ENCODE measurements at regions not wholly inside any gene's neighbourhood (a gene's known extent, or its start where the extent isn't known, plus 50 kb on each side); places are given as distances from the start of the nearest gene placed in this dataset.
"Not testable (repeated sequence)": the region's sequence is repeated elsewhere in the genome, so short reads cannot be mapped to it uniquely, and the experiment has no call there.

DNA sequence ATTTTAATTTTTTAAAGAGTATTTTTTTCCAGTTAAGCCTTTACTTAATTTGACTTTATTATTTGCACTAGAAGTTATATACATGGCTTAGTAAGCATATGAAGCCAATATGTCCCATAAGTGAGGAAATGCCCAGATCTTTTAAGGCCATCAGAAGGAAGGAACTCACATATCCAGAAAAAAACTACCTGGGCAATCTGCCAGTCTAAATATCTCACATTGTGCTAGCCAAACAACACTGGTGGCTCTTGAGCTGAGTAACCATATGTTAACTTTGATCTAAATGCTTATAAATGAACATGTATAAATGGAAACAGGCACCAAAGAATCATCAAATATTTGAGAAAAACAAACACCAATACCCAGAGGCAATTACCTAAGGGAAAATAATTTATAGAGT lies 138.6 kb upstream of the APOOL start:
- peak; percentile 0 for DNase-seq

DNA sequence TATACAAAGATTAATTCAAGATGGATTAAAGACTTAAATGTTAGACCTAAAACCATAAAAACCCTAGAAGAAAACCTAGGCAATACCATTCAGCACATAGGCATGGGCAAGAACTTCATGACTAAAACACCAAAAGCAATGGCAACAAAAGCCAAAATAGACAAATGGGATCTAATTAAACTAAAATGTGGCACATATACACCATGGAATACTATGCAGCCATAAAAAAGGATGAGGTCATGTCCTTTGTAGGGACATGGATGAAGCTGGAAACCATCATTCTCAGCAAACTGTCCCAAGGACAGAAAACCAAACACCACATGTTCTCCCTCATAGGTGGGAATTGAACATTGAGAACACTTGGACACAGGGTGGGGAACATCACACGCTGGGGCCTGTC lies 133.4 kb upstream of the APOOL start:
- DNase-seq = not testable (repeated sequence)

DNA sequence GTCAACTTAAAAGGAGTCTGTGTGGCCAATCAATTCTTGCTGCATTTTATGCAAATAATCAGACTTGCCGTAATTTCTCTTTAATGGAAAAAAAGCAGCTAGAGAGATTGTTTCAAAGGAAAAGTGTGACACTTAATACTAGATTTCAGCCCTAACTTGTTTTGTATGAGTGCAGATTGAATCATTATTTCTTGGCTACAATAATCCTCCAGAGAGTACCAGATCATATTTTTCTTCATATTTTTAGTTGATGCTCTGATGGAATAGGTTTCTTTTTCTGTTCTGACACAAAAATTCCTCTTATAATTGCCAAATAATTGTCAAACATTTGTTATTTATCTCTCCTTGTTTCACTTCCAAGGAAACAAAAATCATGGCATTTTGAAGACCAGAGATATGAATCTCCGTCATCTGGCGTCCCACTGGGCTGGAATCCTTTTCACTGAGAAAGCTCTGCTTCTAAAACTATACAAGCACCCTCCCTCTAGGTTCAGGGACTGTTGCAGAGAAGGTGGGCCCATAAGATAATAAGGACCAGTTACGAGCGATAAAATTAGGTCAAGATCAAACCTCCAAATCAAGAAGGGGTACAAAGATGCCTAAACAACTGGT lies 131.4 kb upstream of the APOOL start:
- not testable (repeated sequence) for DNase-seq

DNA sequence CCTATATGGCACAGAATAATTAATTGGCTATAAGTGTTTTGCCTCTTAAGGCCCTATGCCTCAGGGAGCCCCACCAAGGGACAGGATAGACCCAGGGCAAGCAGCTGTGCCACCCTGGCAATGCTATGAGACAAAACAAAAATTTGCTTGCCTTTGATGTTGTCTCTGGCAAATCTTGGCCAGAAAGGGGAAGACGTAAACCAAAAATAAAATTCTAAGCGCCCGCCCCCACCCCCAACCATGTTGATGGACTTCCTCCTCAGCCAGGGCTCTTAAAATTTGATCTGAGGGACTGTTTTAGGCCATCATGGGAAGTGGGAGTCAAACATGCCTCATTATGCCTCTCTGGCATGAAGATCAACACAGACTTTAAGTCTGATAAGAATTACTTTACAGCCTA lies 130.5 kb upstream of the APOOL start:
- no peak for DNase-seq

DNA sequence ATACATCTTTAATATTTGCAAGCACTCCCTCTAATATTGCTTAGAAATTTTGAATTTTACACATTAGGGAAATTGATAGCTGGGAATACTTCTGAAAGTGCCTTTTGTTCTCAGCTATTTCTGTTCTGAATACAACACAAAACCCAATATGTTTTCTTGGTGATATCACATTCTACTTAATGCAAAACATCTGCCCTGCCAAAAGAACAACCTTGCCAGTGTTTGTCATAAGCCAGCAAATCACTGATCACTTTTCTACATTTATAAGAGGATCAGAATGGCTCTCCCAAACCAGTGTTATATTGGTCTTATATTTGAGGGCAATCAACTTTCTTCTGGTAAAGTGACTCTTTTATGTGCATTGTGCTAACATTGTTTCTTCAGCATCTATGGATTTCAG lies 126.8 kb upstream of the APOOL start:
- DNase-seq = no peak

DNA sequence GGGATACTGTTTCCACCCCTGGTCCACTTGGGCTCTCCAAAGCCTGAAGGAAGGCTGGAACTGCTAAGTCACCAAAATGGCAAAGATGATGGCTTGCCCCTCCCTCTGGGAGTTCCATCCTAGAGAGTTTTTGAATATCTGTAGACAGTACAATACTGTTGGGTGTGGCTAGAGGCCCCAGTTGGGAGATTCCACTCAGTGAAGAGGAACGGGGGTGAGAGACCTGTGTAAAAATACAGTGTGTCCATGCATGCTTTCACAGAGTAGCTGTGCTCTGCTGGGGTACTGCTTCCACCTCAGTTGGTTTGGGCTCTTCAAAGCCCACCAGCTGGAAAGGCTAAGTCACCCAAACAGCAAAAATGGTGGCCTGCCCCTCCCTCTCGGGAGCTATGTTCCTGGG lies 109.8 kb upstream of the APOOL start:
- DNase-seq = no peak

GRCh38 chrX:84907324-84907968 lies 96.2 kb upstream of the APOOL start:
- peak; percentile 1 for DNase-seq

DNA sequence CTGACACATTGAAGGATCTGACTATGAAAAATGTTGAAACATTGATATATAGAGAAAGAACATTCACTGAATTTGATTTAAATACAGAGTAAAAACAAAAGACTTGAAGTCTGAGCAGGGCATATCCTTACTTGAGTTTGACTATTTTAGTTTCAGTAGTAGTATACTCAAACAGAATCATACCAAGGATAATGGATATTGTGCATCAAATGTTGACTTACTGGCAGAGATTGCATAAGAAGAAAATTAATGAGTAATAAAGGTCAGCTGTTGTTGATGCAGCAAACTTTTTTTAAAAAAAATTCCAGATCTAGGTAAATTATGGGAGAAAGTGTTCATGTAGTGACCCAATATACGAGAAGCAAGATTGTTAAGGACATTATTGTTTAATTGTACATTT lies 94.5 kb upstream of the APOOL start:
- no peak for DNase-seq

DNA sequence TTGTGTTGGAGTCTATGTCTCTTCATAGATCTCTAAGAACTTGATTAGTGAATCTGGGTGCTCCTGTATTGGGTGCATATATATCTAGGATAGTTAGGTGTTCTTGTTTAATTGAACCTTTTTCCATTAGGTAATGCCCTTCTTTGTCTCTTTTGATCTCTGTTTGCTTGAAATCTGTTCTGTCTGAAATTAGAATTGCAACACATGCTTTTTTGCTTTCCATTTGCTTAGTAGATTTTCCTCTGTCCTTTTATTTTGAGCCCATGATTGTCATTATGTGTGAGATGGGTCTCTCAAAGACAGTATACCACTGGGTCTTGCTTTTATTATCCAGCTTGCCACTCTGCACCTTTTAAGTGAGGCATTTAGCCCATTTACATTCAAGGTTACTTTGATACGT lies 79.1 kb upstream of the APOOL start:
- no peak for DNase-seq

DNA sequence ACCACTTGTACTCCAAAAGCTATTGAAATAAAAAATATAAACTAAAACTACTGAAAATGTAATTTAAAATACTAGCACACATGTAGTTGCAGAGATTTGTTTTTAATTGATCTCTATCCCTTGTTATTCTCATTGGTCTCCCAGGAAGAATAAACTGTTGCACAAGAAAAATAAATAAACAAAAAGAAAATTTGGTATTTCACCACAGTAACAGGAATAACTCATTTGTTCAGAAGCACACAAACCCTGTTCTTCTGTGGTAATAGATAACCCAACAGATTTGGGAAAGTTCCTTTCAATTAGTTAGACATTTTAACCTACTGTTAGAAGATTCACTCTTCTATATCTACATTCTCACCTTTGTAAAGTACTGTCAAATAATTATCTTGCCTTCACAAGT lies 70.9 kb upstream of the APOOL start:
- no peak for DNase-seq

GRCh38 chrX:84933956-84934556 lies 69.6 kb upstream of the APOOL start:
- DNase-seq = no peak

Data from EL (cell line).